Neutrophil (primary cell): ENCODE measurements at regions not wholly inside any gene's neighbourhood (a gene's known extent, or its start where the extent isn't known, plus 50 kb on each side); places are given as distances from the start of the nearest gene placed in this dataset.

Experiments used
- H3K27ac ChIP-seq: fragments of 200-600 bp; sonication (generic); 2 replicates; pipeline ENCODE4 v1.5.1; 2016; ENCODE audit warnings: mild to moderate bottlenecking, moderate library complexity
- H3K27me3 ChIP-seq: fragments of 200-600 bp; sonication (generic); 2 replicates; pipeline ENCODE4 v1.6.0; 2016; ENCODE audit warnings: mild to moderate bottlenecking
- H3K36me3 ChIP-seq: fragments of 200-600 bp; sonication (generic); 2 replicates; pipeline ENCODE4 v1.5.1; 2017
- H3K4me1 ChIP-seq, 2 experiments: fragments of 200-600 bp in 1 of 2; sonication (generic) in 1 of 2; 1 replicate in 1 of 2; 2 replicates in 1 of 2; pipeline versions ENCODE4 v1.5.1 to v1.6.1; 2013 to 2016; ENCODE audit warnings: low read depth in 1 of 2, low read length in 1 of 2, mild to moderate bottlenecking in 1 of 2, moderate library complexity in 1 of 2; ENCODE audit not compliant: control insufficient read depth in 1 of 2, insufficient read depth in 1 of 2
- H3K4me3 ChIP-seq, 2 experiments: fragments of 200-600 bp in 1 of 2; sonication (generic) in 1 of 2; 1 replicate in 1 of 2; 2 replicates in 1 of 2; pipeline ENCODE4 v1.5.1; 2013 to 2016; ENCODE audit warnings: low read depth in 1 of 2, low read length in 1 of 2, mild to moderate bottlenecking in 1 of 2, moderate library complexity in 1 of 2
- H3K9me3 ChIP-seq: fragments of 200-600 bp; sonication (generic); 2 replicates; pipeline ENCODE4 v1.5.1; 2016
- TF ChIP-seq, protein P1 (sequence below): fragments of 200-600 bp; sonication (generic); IDR thresholded peaks from 2 replicates; pipeline ENCODE4 v1.5.1; 2016; ENCODE audit warnings: antibody characterized with exemption

- H3K27me3 ChIP-seq = no peaks in the 10 kb centered on the region
- H3K9me3 ChIP-seq = no peaks in the 10 kb centered on the region
- H3K27ac ChIP-seq = no peak overlapping the region
- H3K4me1 ChIP-seq = no peaks in the 10 kb centered on the region
- no peaks in the 10 kb centered on the region for H3K36me3 ChIP-seq
- TF ChIP-seq, protein P1, sequence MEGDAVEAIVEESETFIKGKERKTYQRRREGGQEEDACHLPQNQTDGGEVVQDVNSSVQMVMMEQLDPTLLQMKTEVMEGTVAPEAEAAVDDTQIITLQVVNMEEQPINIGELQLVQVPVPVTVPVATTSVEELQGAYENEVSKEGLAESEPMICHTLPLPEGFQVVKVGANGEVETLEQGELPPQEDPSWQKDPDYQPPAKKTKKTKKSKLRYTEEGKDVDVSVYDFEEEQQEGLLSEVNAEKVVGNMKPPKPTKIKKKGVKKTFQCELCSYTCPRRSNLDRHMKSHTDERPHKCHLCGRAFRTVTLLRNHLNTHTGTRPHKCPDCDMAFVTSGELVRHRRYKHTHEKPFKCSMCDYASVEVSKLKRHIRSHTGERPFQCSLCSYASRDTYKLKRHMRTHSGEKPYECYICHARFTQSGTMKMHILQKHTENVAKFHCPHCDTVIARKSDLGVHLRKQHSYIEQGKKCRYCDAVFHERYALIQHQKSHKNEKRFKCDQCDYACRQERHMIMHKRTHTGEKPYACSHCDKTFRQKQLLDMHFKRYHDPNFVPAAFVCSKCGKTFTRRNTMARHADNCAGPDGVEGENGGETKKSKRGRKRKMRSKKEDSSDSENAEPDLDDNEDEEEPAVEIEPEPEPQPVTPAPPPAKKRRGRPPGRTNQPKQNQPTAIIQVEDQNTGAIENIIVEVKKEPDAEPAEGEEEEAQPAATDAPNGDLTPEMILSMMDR = no peak
- no peak overlapping the region for H3K4me3 ChIP-seq
Measured at GRCh38 chr2:14303366-14304115, 329.0 kb upstream of the LRATD1 start.

DNA sequence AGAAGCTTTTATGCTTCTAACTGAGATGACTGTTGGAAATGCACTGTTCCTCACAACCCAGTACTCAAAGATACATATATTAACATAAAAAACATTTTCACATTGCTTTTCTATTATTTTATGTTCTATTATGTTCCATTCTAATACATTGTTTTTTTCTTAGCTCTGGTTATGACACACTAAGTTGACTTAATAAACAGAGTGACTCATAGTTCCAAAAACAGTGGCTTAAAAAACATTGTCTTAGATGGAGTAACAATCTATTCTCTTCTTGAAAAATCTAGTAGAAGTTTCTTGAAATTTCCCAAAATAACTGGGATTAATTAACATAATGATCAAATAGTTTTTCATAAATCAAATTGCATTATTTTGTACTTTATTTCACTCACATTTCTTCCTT, 328.2 kb upstream of the LRATD1 start:
- H3K9me3 ChIP-seq = no peaks in the 10 kb centered on the region
- no peaks in the 10 kb centered on the region for H3K36me3 ChIP-seq
- no peaks in the 10 kb centered on the region for H3K4me1 ChIP-seq
- TF ChIP-seq, protein P1 = no peak
- H3K27ac ChIP-seq = no peak overlapping the region
- no peak overlapping the region for H3K4me3 ChIP-seq
- H3K27me3 ChIP-seq = no peaks in the 10 kb centered on the region

DNA sequence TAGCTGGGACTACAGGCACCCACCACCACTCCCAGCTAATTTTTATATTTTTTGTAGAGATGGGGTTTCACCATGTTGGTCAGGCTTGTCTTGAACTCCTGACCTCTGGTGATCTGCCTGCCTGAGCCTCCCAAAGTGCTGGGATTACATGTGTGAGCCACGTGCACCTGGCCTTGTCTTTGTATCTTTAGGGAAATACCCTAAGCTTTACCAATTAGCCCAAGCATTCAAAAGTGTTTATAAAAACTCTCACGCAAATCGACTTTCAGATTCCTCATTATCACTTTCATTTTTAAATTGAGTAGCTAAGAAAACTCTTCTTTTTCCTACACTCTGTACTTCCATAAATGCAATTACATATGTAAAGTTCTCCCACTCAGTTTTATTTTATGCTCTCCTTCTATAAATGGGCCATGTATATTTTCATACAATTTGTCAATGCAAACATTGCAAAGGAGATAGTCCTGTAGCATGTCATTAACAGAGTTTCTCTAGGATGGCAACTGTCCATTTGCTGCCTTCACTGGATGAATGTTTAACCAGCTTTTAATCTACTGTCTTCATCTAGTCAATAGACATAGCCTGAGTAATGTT, 326.2 kb upstream of the LRATD1 start:
- H3K4me3 ChIP-seq = no peak overlapping the region
- no peaks in the 10 kb centered on the region for H3K27me3 ChIP-seq
- no peaks in the 10 kb centered on the region for H3K9me3 ChIP-seq
- TF ChIP-seq, protein P1 = no peak
- H3K27ac ChIP-seq = no peak overlapping the region
- H3K36me3 ChIP-seq = no peaks in the 10 kb centered on the region
- H3K4me1 ChIP-seq = no peaks in the 10 kb centered on the region

DNA sequence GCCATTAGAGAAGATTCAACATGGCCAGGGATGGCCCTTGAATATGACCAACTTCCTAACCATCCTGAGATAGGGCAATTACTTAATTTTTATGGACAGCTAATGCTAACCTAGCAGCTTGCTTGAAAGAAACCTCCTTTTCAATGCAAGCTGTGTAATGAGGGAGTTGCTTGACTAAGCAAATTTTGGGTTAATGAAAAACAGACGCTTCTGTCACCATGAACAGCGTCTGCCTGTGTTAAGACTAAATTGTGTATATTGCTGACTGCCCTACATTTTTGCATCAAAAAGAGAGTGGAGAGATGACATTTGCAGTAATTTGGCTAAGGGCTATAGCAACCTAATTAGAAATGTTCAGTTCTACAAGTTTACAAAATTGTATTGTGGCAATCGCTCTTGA, 319.2 kb upstream of the LRATD1 start:
- no peaks in the 10 kb centered on the region for H3K9me3 ChIP-seq
- H3K27me3 ChIP-seq = no peaks in the 10 kb centered on the region
- TF ChIP-seq, protein P1 = no peak
- no peak overlapping the region for H3K27ac ChIP-seq
- H3K4me1 ChIP-seq = no peaks in the 10 kb centered on the region
- no peaks in the 10 kb centered on the region for H3K36me3 ChIP-seq
- no peak overlapping the region for H3K4me3 ChIP-seq

DNA sequence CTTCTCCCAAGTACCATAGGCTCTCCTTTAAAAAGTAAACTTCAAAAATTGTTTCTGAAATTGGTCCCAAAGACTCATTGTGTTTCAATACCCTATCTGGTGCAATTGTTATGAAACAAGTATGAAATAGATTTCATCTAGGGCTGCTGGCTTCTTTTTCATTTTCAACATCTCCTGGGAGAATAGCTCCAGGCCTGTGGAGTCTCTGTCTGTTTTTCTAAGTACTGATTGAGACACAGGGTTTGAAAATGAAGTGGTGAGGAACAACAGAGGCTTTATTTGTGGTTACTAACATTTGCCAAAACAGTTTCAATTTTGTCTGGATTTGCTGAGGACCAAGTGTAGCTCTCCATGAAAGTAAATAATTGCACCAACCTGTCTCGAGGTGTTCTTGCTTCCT, 315.9 kb upstream of the LRATD1 start:
- Histone ChIP-seq H3K4me1 (no peaks in the 10 kb centered on the region), H3K27ac (no peak overlapping the region), H3K4me3 (no peak overlapping the region), H3K9me3 (no peaks in the 10 kb centered on the region), H3K36me3 (no peaks in the 10 kb centered on the region), H3K27me3 (no peaks in the 10 kb centered on the region)
- TF ChIP-seq, protein P1 = no peak
